GM20000 (cell line): ENCODE measurements at regions not wholly inside any gene's neighbourhood (a gene's known extent, or its start where the extent isn't known, plus 50 kb on each side); places are given as distances from the start of the nearest gene placed in this dataset.

Experiments used
- DNase-seq: peaks from one replicate; pipeline ENCODE4 v3.0.0; 2012; ENCODE audit warnings: low spot score
- TF ChIP-seq, protein P1 (sequence below): IDR thresholded peaks from 2 replicates; pipeline ENCODE4 v1.5.1; 2012; ENCODE audit warnings: mild to moderate bottlenecking, control low read depth; ENCODE audit errors: extremely low read depth, missing control alignments

DNA sequence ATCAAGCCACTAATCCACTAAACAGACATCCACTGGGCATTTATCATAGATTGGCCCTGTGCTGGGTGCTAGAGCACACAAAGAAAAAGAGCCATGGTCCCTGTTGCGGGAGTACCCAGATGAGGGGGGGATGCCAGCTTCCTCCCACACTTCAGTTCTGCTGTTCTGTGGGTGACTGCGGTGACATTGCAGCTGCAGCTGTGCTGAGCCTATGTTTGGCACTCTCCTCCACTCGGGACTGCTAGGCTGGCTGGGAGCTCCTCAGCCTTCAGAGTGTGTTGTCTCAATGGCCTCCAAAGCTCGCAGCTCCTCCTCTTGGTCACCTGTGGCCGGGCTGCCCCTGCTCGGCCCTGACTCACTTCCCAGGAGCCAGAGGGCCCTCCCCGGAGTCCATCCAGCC, 173.2 kb downstream of the CLCN4 start:
- TF ChIP-seq, protein P1, sequence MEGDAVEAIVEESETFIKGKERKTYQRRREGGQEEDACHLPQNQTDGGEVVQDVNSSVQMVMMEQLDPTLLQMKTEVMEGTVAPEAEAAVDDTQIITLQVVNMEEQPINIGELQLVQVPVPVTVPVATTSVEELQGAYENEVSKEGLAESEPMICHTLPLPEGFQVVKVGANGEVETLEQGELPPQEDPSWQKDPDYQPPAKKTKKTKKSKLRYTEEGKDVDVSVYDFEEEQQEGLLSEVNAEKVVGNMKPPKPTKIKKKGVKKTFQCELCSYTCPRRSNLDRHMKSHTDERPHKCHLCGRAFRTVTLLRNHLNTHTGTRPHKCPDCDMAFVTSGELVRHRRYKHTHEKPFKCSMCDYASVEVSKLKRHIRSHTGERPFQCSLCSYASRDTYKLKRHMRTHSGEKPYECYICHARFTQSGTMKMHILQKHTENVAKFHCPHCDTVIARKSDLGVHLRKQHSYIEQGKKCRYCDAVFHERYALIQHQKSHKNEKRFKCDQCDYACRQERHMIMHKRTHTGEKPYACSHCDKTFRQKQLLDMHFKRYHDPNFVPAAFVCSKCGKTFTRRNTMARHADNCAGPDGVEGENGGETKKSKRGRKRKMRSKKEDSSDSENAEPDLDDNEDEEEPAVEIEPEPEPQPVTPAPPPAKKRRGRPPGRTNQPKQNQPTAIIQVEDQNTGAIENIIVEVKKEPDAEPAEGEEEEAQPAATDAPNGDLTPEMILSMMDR = no peak

DNA sequence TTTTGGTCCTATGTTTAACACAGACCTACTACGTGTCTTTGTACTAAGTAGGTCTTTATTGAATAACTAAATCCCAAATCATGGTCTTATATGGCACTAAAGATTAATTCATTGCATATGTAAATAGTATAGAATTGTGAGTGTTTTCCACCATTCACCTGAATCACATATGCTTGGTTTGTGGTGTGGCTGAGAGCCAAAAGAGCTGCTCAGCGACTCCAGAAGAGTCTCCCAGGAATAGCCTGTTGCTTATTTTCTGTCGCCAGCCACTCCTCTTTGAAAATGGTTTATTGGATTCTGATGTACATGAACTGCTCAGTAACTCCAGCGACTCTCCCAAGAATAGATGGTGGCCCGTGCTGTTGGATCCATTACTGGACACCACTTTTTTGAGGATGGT, 184.5 kb downstream of the CLCN4 start:
- no peak for DNase-seq
- TF ChIP-seq, protein P1 = no peak

More for the DNA sequence above, 173.2 kb downstream of the CLCN4 start:
- DNase-seq = no peak

DNA sequence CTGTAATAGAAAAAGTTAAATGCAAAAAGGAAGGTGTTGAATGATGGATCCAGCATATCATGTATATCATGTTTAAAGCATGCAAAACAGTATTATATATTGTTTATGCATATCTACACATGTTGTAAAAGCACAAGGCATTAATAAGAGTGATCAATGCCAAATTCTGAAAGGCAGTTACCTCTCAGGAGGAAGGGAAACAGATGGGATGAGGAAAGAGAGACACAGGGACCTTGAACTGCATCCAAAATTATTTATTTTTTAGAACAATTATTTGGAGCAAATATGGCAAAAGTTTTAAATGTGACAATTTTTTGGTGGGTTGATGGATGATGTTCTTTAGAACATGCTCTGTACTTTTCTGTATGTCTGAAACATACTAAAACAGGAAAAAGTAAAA, 193.4 kb downstream of the CLCN4 start:
- TF ChIP-seq, protein P1 = no peak
- DNase-seq = no peak

DNA sequence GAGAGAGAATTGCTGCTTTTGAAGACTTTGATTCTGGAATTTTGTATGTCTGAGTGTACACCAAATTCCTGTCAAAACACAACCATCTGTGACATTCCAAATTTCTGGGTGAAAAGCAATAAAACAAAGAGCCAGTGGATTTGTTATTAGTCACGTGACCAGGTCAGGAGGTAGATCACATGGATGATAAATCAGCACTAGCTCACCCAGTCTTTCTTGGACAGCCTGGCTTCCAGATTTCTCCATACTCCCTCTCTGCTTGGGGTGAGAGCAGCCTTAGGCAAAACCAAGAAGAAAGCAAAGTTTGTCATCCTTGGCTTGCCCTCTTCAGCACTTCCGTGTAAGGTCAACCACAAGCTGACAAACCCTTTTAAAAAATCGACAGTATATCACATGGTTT, 194.2 kb downstream of the CLCN4 start:
- TF ChIP-seq, protein P1 = no peak
- no peak for DNase-seq

DNA sequence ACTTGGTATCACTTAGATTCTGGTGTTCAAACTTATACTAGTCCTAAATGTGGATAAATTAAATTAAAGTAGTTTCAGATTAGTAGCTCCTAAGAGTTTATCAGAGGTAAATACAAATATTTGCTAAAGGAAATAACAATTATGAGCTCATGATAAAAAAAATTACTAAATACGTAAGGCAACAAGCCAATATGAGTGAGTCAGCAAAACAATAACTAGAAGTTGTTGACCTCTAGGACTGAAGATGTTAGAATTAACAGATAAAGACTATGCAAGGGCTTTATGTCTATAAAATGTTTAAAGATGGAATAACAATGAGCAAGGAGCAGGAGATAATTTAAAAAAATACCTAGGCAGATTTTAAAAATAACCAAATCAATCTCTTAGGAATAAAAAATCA, 195.8 kb downstream of the CLCN4 start:
- TF ChIP-seq, protein P1 = no peak

DNA sequence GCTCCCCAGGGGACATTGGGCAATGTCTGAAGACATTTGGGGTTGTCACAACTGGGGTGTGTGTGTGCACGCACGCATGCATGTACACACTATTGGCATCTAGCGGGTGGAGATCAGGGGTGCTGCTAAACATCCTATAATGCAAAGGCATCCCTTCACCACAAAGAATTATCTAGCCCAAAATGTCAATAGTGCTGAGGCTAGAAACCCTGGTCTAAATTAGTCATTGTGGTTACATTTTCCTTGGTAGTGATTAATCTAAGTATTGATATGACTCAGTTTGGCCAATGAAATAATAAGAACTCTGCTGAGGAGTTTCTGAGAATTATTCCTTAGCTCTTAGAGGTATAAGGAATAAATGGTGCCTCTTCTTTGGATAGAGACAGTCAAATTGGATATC, 200.2 kb downstream of the CLCN4 start:
- TF ChIP-seq, protein P1 = no peak
- no peak for DNase-seq

More for the DNA sequence above, 195.8 kb downstream of the CLCN4 start:
- DNase-seq = no peak

DNA sequence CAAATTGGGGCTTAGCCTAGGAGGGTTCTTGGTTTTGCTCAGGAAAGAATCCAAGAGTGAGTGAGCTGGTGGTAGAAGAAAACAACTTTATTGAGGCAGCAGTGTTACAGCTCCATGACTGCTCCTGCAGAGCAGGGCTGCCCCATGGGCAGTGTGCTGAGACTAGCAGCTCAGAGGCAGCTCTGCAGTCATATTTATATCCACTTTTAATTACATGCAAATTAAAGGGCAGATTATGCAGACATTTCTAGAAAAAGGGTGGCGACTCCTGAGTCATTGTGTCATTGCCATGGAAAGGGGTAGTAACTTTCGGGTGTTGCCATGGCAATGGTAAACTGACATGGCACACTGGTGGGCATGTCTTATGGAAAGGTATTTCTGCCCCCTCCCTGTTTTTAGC, 202.2 kb downstream of the CLCN4 start:
- no peak for DNase-seq

More for the DNA sequence above, 202.2 kb downstream of the CLCN4 start:
- TF ChIP-seq, protein P1 = no peak
